Neural cell (in vitro differentiated cells): ENCODE measurements at regions not wholly inside any gene's neighbourhood (a gene's known extent, or its start where the extent isn't known, plus 50 kb on each side); places are given as distances from the start of the nearest gene placed in this dataset.

Experiments
- H2AFZ ChIP-seq: fragments of 200-600, 300-800 bp; sonication (generic), shearing (Covaris generic); 2 replicates; pipeline ENCODE4 v1.6.0; 2014; ENCODE audit warnings: low read depth, mild to moderate bottlenecking, antibody characterized with exemption, low read length, moderate library complexity
- H3F3A ChIP-seq: fragments of 200-600 bp; shearing (Covaris generic); 2 replicates; pipeline ENCODE4 v1.6.1; 2016; ENCODE audit warnings: mild to moderate bottlenecking, moderate library complexity, mixed read lengths, antibody characterized with exemption, low read length; ENCODE audit not compliant: insufficient read depth, poor library complexity, severe bottlenecking
- H3K27ac ChIP-seq: fragments of 200-600, 300-800 bp; sonication (generic), shearing (Covaris generic); 2 replicates; pipeline ENCODE4 v1.5.1; 2014; ENCODE audit warnings: mild to moderate bottlenecking, low read length, moderate library complexity
- H3K27me3 ChIP-seq: fragments of 300-800, 200-600 bp; sonication (generic), shearing (Covaris generic); 2 replicates; pipeline ENCODE4 v1.6.0; 2014; ENCODE audit warnings: mild to moderate bottlenecking, low read depth, low read length, moderate library complexity; ENCODE audit not compliant: insufficient read depth
- H3K36me3 ChIP-seq: fragments of 300-800, 200-600 bp; sonication (generic), shearing (Covaris generic); 2 replicates; pipeline ENCODE4 v1.5.1; 2014; ENCODE audit warnings: mild to moderate bottlenecking, antibody characterized with exemption, low read length, moderate library complexity; ENCODE audit not compliant: insufficient read depth
- H3K4me2 ChIP-seq: fragments of 300-800, 200-600 bp; sonication (generic), shearing (Covaris generic); 2 replicates; pipeline ENCODE4 v1.6.0; 2014; ENCODE audit warnings: mild to moderate bottlenecking, low read length
- H3K4me3 ChIP-seq: fragments of 300-800, 200-600 bp; sonication (generic), shearing (Covaris generic); 2 replicates; pipeline ENCODE4 v1.5.1; 2014; ENCODE audit warnings: mild to moderate bottlenecking, low read length, moderate library complexity
- H3K79me2 ChIP-seq: fragments of 200-600 bp; shearing (Covaris generic); replicated peaks from 2 replicates; pipeline ENCODE4 v1.6.0; 2014; ENCODE audit warnings: mild to moderate bottlenecking, low read length, moderate library complexity; ENCODE audit not compliant: insufficient read depth
- H3K9ac ChIP-seq: fragments of 300-800, 200-600 bp; sonication (generic), shearing (Covaris generic); 2 replicates; pipeline ENCODE4 v1.6.1; 2016; ENCODE audit warnings: mild to moderate bottlenecking, low read length, mixed read lengths
- H3K9me2 ChIP-seq: fragments of 200-600 bp; shearing (Covaris generic); 2 replicates; pipeline ENCODE4 v1.6.1; 2016; ENCODE audit warnings: mild to moderate bottlenecking, low read length, mixed read lengths; ENCODE audit not compliant: insufficient read depth
- H3K9me3 ChIP-seq: fragments of 200-600, 300-800 bp; sonication (generic), shearing (Covaris generic); 2 replicates; pipeline ENCODE4 v1.6.1; 2016; ENCODE audit warnings: mild to moderate bottlenecking, mixed run types, low read length, moderate library complexity, mixed read lengths
- H4K20me1 ChIP-seq: fragments of 200-600 bp; shearing (Covaris generic); 2 replicates; pipeline ENCODE4 v1.6.1; 2016; ENCODE audit warnings: mild to moderate bottlenecking, mixed run types; ENCODE audit not compliant: insufficient read depth
- CTCF ChIP-seq: fragments of 450-650 bp; IDR thresholded peaks from 2 replicates; pipeline ENCODE4 v1.5.1; 2014; ENCODE audit warnings: antibody characterized with exemption, mild to moderate bottlenecking, moderate library complexity; ENCODE audit not compliant: poor library complexity, severe bottlenecking
- EP300 ChIP-seq: fragments of 450-650 bp; conservative IDR thresholded peaks from 2 replicates; pipeline ENCODE4 v1.6.1; 2014; ENCODE audit warnings: antibody characterized with exemption, mild to moderate bottlenecking, moderate library complexity; ENCODE audit not compliant: poor library complexity, severe bottlenecking
- EZH2 ChIP-seq: fragments of 200-600, 300-800 bp; shearing (Covaris generic), sonication (generic); IDR thresholded peaks from 2 replicates; pipeline ENCODE4 v1.6.1; 2014; ENCODE audit warnings: antibody characterized with exemption, low read length, borderline replicate concordance, mild to moderate bottlenecking; ENCODE audit not compliant: insufficient read depth, poor library complexity, severe bottlenecking
- MXI1 ChIP-seq: fragments of 450-650 bp; conservative IDR thresholded peaks from 2 replicates; pipeline ENCODE4 v1.6.1; 2014; ENCODE audit warnings: antibody characterized with exemption, mild to moderate bottlenecking; ENCODE audit not compliant: poor library complexity, severe bottlenecking
- POLR2AphosphoS5 ChIP-seq: IDR thresholded peaks from 2 replicates; pipeline ENCODE4 v1.6.1; 2012
- RAD21 ChIP-seq: fragments of 450-650 bp; conservative IDR thresholded peaks from 2 replicates; pipeline ENCODE4 v1.6.1; 2014; ENCODE audit warnings: antibody characterized with exemption, mild to moderate bottlenecking, moderate library complexity
- REST ChIP-seq: IDR thresholded peaks from 2 replicates; pipeline ENCODE4 v1.6.1; 2012; ENCODE audit warnings: borderline replicate concordance
- SMC3 ChIP-seq: fragments of 450-650 bp; conservative IDR thresholded peaks from 2 replicates; pipeline ENCODE4 v1.6.1; 2014; ENCODE audit warnings: antibody characterized with exemption, mild to moderate bottlenecking, moderate library complexity; ENCODE audit not compliant: poor library complexity
- TAF1 ChIP-seq: IDR thresholded peaks from 2 replicates; pipeline ENCODE4 v1.6.1; 2012; ENCODE audit warnings: low read depth

DNA sequence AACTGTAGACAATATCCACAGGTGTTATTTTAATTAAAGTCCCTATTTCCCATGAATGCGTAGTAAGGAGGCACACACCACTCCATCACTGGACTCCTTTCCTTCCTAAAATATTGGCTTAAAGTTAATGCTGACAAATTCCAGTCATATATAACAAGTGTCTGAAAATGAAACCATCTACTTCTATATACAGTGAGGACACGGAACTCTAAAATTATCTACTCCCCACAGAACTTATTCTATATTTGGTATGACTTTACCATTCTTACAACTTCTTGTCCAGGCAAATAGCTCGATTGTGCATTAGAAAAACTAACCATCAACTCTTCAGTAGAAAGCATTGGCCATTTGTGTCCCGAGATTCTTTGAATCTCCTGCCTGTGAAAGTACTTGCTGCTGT lies 1560.2 kb downstream of the EFNB2 start:
- no peaks in the 10 kb centered on the region for H3K27me3 ChIP-seq
- no peaks in the 10 kb centered on the region for H3K9me2 ChIP-seq
- H3K9me3 ChIP-seq = no peaks in the 10 kb centered on the region
- H2AFZ ChIP-seq = no peak overlapping the region
- no peaks in the 10 kb centered on the region for H3K36me3 ChIP-seq
- H3K27ac ChIP-seq = no peak overlapping the region
- H4K20me1 ChIP-seq = no peaks in the 10 kb centered on the region
- no peak overlapping the region for H3K4me2 ChIP-seq
- no peak overlapping the region for H3K9ac ChIP-seq
- H3K4me3 ChIP-seq = no peak overlapping the region
- H3F3A ChIP-seq = no peaks in the 10 kb centered on the region
- H3K79me2 ChIP-seq = no peaks in the 10 kb centered on the region
- no peak for TF ChIP-seq SMC3
- TF ChIP-seq REST = no peak
- TF ChIP-seq TAF1 = no peak
- no peak for TF ChIP-seq EP300
- TF ChIP-seq RAD21 = no peak
- no peak for TF ChIP-seq EZH2
- no peak for TF ChIP-seq POLR2AphosphoS5

DNA sequence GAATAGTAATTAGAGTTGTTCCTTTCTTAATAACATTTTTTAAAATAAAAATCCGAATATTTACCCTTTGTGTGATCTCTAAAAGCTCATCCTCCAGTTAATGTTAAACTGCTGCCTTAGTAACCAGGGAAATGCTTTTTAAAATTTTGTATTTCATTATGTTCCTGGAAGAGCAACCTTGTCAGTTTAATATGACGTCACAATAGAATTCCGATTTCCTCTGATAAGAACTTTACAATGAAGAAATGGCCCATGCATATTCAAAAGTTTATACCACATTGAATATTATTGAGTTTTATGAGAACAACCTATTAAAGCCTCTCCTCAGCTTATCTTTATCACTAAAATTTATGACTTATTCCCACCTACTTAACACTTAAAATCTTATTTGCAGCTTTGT lies 1566.6 kb downstream of the EFNB2 start:
- H3K27ac ChIP-seq = no peak overlapping the region
- H2AFZ ChIP-seq = no peak overlapping the region
- no peak overlapping the region for H3K4me2 ChIP-seq

More for the DNA sequence above, 1566.6 kb downstream of the EFNB2 start:
- Histone ChIP-seq H3K9me2 (no peaks in the 10 kb centered on the region), H3F3A (no peaks in the 10 kb centered on the region), H4K20me1 (no peaks in the 10 kb centered on the region), H3K9me3 (no peaks in the 10 kb centered on the region), H3K27me3 (no peaks in the 10 kb centered on the region), H3K4me3 (no peak overlapping the region), H3K36me3 (no peaks in the 10 kb centered on the region), H3K9ac (no peak overlapping the region), H3K79me2 (no peaks in the 10 kb centered on the region)
- no peak for TF ChIP-seq EZH2
- no peak for TF ChIP-seq REST
- no peak for TF ChIP-seq EP300
- TF ChIP-seq POLR2AphosphoS5 = no peak
- no peak for TF ChIP-seq CTCF
- no peak for TF ChIP-seq RAD21
- no peak for TF ChIP-seq TAF1
- TF ChIP-seq SMC3 = no peak
- TF ChIP-seq MXI1 = no peak
